A549 (cell line): ENCODE measurements at regions not wholly inside any gene's neighbourhood (a gene's known extent, or its start where the extent isn't known, plus 50 kb on each side); places are given as distances from the start of the nearest gene placed in this dataset.

ENCODE experiments used
- CBX8 ChIP-seq: fragments of 200-600 bp; sonication (generic); IDR thresholded peaks from 2 replicates; pipeline ENCODE4 v1.6.1; 2016
- CEBPB ChIP-seq, 2 experiments: fragments of >200 bp in 1 of 2; sonication (Bioruptor Twin) in 1 of 2; formaldehyde crosslinking in 1 of 2; IDR thresholded peaks; 2 replicates each; pipeline ENCODE4 v1.6.1; 2012 to 2016
- POLR2A ChIP-seq: IDR thresholded peaks from 2 replicates; pipeline ENCODE4 v1.6.1; 2012; ENCODE audit warnings: mild to moderate bottlenecking, low read length
- RAD21 ChIP-seq, 2 experiments: fragments of >200 bp in 1 of 2; sonication (Bioruptor Twin) in 1 of 2; formaldehyde crosslinking in 1 of 2; IDR thresholded peaks in 1 of 2; conservative IDR thresholded peaks in 1 of 2; 2 replicates in 1 of 2; 3 replicates in 1 of 2; pipeline ENCODE4 v1.6.1; 2012 to 2018; ENCODE audit warnings: inconsistent platforms in 1 of 2
- RCOR1 ChIP-seq: fragments of 150-350 bp; IDR thresholded peaks from 2 replicates; pipeline ENCODE4 v1.6.1; 2014; ENCODE audit warnings: antibody characterized with exemption, low read length, low read depth
- RNF2 ChIP-seq: fragments of 200-600 bp; sonication (generic); IDR thresholded peaks from 2 replicates; pipeline ENCODE4 v1.6.1; 2016; ENCODE audit warnings: low read depth, mild to moderate bottlenecking, antibody characterized with exemption, moderate library complexity, borderline replicate concordance
- SMC3 ChIP-seq: fragments of >200 bp; sonication (Bioruptor Twin); formaldehyde crosslinking; IDR thresholded peaks from 3 replicates; pipeline ENCODE4 v1.6.1; 2018; ENCODE audit warnings: inconsistent platforms
- TF ChIP-seq, protein P1 (sequence below): fragments of 450-650 bp; IDR thresholded peaks from 2 replicates; pipeline ENCODE4 v1.6.1; 2014; ENCODE audit warnings: antibody characterized with exemption
- TF ChIP-seq, protein P2 (sequence below): fragments of >200 bp; sonication (Bioruptor Twin); formaldehyde crosslinking; IDR thresholded peaks from 3 replicates; pipeline ENCODE4 v1.5.1; 2016
- TF ChIP-seq, protein P3 (sequence below): fragments of 200-600 bp; sonication (generic); IDR thresholded peaks from 2 replicates; pipeline ENCODE4 v1.6.1; 2016; ENCODE audit warnings: antibody characterized with exemption, mild to moderate bottlenecking, moderate library complexity
- TF ChIP-seq, protein P4 (sequence below): fragments of 250-450 bp; sonication (Bioruptor Pico); IDR thresholded peaks from 2 replicates; pipeline ENCODE4 v1.5.0; 2021; ENCODE audit warnings: mild to moderate bottlenecking, moderate library complexity, borderline replicate concordance
- TF ChIP-seq, protein P5 (sequence below): IDR thresholded peaks from 2 replicates; pipeline ENCODE4 v1.6.1; 2012

DNA sequence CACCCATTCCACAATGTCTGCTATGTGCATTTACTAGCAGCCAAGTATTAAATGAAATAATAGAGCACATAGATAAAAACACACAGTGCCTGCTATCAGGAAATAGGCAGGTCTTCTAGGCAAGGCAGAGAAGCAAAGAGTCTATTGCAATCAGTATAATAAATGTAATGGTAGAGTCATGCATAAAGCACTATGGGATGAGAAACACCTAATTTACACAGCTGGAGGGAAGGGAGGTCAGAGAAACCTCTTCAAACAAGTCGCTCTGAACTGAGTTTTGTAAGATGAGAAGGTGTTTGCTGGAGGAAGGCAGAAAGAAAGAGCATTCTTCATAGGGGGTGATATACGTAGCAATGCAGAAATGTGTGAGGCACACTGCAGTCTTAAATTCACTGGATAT, 341.0 kb upstream of the DMAC1 start:
- TF ChIP-seq SMC3 (no peak), CEBPB (IDR thresholded peaks at IDR 0.05) (no peak), RNF2 (no peak), CBX8 (no peak), POLR2A (no peak), RAD21 (conservative IDR thresholded peaks at IDR 0.05 in 1 of 2, IDR thresholded peaks at IDR 0.05 in 1 of 2) (no peak), RCOR1 (no peak)
- TF ChIP-seq, protein P1, sequence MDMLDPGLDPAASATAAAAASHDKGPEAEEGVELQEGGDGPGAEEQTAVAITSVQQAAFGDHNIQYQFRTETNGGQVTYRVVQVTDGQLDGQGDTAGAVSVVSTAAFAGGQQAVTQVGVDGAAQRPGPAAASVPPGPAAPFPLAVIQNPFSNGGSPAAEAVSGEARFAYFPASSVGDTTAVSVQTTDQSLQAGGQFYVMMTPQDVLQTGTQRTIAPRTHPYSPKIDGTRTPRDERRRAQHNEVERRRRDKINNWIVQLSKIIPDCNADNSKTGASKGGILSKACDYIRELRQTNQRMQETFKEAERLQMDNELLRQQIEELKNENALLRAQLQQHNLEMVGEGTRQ, result no peak
- TF ChIP-seq, protein P2, sequence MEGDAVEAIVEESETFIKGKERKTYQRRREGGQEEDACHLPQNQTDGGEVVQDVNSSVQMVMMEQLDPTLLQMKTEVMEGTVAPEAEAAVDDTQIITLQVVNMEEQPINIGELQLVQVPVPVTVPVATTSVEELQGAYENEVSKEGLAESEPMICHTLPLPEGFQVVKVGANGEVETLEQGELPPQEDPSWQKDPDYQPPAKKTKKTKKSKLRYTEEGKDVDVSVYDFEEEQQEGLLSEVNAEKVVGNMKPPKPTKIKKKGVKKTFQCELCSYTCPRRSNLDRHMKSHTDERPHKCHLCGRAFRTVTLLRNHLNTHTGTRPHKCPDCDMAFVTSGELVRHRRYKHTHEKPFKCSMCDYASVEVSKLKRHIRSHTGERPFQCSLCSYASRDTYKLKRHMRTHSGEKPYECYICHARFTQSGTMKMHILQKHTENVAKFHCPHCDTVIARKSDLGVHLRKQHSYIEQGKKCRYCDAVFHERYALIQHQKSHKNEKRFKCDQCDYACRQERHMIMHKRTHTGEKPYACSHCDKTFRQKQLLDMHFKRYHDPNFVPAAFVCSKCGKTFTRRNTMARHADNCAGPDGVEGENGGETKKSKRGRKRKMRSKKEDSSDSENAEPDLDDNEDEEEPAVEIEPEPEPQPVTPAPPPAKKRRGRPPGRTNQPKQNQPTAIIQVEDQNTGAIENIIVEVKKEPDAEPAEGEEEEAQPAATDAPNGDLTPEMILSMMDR, result no peak
- TF ChIP-seq, protein P3, sequence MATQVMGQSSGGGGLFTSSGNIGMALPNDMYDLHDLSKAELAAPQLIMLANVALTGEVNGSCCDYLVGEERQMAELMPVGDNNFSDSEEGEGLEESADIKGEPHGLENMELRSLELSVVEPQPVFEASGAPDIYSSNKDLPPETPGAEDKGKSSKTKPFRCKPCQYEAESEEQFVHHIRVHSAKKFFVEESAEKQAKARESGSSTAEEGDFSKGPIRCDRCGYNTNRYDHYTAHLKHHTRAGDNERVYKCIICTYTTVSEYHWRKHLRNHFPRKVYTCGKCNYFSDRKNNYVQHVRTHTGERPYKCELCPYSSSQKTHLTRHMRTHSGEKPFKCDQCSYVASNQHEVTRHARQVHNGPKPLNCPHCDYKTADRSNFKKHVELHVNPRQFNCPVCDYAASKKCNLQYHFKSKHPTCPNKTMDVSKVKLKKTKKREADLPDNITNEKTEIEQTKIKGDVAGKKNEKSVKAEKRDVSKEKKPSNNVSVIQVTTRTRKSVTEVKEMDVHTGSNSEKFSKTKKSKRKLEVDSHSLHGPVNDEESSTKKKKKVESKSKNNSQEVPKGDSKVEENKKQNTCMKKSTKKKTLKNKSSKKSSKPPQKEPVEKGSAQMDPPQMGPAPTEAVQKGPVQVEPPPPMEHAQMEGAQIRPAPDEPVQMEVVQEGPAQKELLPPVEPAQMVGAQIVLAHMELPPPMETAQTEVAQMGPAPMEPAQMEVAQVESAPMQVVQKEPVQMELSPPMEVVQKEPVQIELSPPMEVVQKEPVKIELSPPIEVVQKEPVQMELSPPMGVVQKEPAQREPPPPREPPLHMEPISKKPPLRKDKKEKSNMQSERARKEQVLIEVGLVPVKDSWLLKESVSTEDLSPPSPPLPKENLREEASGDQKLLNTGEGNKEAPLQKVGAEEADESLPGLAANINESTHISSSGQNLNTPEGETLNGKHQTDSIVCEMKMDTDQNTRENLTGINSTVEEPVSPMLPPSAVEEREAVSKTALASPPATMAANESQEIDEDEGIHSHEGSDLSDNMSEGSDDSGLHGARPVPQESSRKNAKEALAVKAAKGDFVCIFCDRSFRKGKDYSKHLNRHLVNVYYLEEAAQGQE, result no peak
- TF ChIP-seq, protein P4, sequence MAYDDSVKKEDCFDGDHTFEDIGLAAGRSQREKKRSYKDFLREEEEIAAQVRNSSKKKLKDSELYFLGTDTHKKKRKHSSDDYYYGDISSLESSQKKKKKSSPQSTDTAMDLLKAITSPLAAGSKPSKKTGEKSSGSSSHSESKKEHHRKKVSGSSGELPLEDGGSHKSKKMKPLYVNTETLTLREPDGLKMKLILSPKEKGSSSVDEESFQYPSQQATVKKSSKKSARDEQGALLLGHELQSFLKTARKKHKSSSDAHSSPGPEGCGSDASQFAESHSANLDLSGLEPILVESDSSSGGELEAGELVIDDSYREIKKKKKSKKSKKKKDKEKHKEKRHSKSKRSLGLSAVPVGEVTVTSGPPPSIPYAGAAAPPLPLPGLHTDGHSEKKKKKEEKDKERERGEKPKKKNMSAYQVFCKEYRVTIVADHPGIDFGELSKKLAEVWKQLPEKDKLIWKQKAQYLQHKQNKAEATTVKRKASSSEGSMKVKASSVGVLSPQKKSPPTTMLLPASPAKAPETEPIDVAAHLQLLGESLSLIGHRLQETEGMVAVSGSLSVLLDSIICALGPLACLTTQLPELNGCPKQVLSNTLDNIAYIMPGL (CRISPR knock-in tag), result no peak
- TF ChIP-seq, protein P5, sequence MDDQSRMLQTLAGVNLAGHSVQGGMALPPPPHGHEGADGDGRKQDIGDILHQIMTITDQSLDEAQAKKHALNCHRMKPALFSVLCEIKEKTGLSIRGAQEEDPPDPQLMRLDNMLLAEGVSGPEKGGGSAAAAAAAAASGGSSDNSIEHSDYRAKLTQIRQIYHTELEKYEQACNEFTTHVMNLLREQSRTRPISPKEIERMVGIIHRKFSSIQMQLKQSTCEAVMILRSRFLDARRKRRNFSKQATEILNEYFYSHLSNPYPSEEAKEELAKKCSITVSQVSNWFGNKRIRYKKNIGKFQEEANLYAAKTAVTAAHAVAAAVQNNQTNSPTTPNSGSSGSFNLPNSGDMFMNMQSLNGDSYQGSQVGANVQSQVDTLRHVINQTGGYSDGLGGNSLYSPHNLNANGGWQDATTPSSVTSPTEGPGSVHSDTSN, result no peak
